ENCODE measurements at regions not wholly inside any gene's neighbourhood (a gene's known extent, or its start where the extent isn't known, plus 50 kb on each side); places are given as distances from the start of the nearest gene placed in this dataset.

DNA sequence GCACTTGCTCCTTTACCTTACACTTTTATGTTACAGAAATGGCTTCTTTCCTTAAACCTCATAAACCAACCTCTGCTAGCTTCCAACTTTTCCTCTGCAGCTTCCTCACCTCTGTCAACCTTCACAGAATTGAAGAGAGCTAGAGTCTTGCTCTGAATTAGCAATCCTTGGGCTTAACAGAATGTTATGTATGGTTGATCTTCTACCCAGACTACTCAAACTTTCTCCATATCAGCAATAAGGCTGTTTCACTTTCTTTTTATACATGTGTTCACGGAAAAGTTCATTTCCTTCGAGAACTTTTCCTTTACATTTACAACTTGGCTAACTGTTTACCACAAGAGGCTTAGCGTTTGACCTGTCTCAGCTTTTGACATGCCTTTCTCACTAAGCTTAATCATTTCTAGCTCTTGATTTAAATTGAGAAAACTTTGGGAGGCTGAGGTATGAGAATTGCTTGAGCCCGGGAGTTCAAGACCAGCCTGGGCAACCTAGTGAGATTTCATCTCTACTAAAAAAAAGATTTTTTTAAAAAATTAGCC, 207.3 kb downstream of the BMP7 start:
- RAD21 ChIA-PET (ENCODE audit: unreplicated experiment): no interaction called here
- H3K4me2 ChIP-seq (ENCODE audit: control insufficient read depth, insufficient read depth): no peak overlapping the region
- H3K9ac ChIP-seq (ENCODE audit: control insufficient read depth, insufficient read depth, low read length): no peak overlapping the region
- SMC1A ChIA-PET (ENCODE audit: uncharacterized antibody, unreplicated experiment): interaction anchor here (0.7 kb wide), 1 partner anchor 18 kb away, joined by 3 read pairs; no protein-coding TSS in a partner anchor
- FAIRE-seq (no peak), ATAC-seq (no peak), DNase-seq (ENCODE audit: low read depth, low spot score) (no peak)
- in situ Hi-C loops (cut with MboI): no loop called here
- CTCF ChIA-PET: interaction anchor here (1.1 kb wide), 1 partner anchor 10 kb away, joined by 4 read pairs; no protein-coding TSS in a partner anchor
- no peaks in the 10 kb centered on the region for H3K36me3 ChIP-seq (ENCODE audit: control insufficient read depth in 2 of 2, insufficient read depth in 2 of 2, low read length in 1 of 2)
- no peaks in the 10 kb centered on the region for H3K9me3 ChIP-seq (replicated peaks; ENCODE audit: control insufficient read depth, insufficient read depth, low read length)
- no peak overlapping the region for H3K4me3 ChIP-seq
- H3K79me2 ChIP-seq (ENCODE audit: control insufficient read depth, insufficient read depth, low read length): no peaks in the 10 kb centered on the region
- POLR2A ChIA-PET: no interaction called here
- no peaks in the 10 kb centered on the region for H4K20me1 ChIP-seq (ENCODE audit: control insufficient read depth, insufficient read depth)
- H3K27me3 ChIP-seq (replicated peaks in 1 of 2; ENCODE audit: control insufficient read depth in 2 of 2, insufficient read depth in 2 of 2, low read length in 1 of 2): peaks cover 0 to 3% of the 10 kb centered on the region in 2 experiments; a peak in 2 of 4 replicates
- no peak overlapping the region; the same call in 1 of the 2 replicates for H2AFZ ChIP-seq (ENCODE audit: control insufficient read depth, low read depth, low read length)
- intact Hi-C loops (cut with micrococcal nuclease; ENCODE audit: unreplicated experiment): no loop called here
- WGBS (ENCODE audit: insufficient coverage, insufficient replicate concordance, low lambda C conversion rate, missing lambda C conversion rate): 0% methylated on average over 4 of the region's 4 CpGs
- no TSS peak for BruUV-seq (replicated peaks)
- H3K4me1 ChIP-seq (ENCODE audit: control insufficient read depth, insufficient read depth, low read length): no peaks in the 10 kb centered on the region
- no peak overlapping the region for H3K27ac ChIP-seq (ENCODE audit: control insufficient read depth, insufficient read depth)
- TF ChIP-seq, protein P1, sequence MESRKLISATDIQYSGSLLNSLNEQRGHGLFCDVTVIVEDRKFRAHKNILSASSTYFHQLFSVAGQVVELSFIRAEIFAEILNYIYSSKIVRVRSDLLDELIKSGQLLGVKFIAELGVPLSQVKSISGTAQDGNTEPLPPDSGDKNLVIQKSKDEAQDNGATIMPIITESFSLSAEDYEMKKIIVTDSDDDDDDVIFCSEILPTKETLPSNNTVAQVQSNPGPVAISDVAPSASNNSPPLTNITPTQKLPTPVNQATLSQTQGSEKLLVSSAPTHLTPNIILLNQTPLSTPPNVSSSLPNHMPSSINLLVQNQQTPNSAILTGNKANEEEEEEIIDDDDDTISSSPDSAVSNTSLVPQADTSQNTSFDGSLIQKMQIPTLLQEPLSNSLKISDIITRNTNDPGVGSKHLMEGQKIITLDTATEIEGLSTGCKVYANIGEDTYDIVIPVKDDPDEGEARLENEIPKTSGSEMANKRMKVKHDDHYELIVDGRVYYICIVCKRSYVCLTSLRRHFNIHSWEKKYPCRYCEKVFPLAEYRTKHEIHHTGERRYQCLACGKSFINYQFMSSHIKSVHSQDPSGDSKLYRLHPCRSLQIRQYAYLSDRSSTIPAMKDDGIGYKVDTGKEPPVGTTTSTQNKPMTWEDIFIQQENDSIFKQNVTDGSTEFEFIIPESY (IDR thresholded peaks at IDR 0.05): no peak
- TF ChIP-seq ETV6 (conservative IDR thresholded peaks at IDR 0.05 in 1 of 2, IDR thresholded peaks at IDR 0.05 in 1 of 2; ENCODE audit: borderline replicate concordance in 1 of 2, low read depth in 1 of 2) (no peak), PAX8 (IDR thresholded peaks at IDR 0.05) (no peak), SP1 (IDR thresholded peaks at IDR 0.05; ENCODE audit: low read depth, low read length) (no peak), KAT2A (conservative IDR thresholded peaks at IDR 0.05; ENCODE audit: control insufficient read depth, low read depth, low read length) (no peak), TBL1XR1 (IDR thresholded peaks at IDR 0.05; ENCODE audit: low read depth, low read length) (no peak), ZZZ3 (IDR thresholded peaks at IDR 0.05; ENCODE audit: control insufficient read depth, insufficient read length, low read depth) (no peak), HDAC6 (IDR thresholded peaks at IDR 0.05; ENCODE audit: unreplicated experiment) (no peak), NFXL1 (IDR thresholded peaks at IDR 0.05; ENCODE audit: borderline replicate concordance) (no peak), PML (IDR thresholded peaks at IDR 0.05; ENCODE audit: low read length) (no peak), EED (IDR thresholded peaks at IDR 0.05; ENCODE audit: low read depth) (no peak), IRF4 (IDR thresholded peaks at IDR 0.05; ENCODE audit: low read depth, low read length) (no peak)
- TF ChIP-seq, protein P2, sequence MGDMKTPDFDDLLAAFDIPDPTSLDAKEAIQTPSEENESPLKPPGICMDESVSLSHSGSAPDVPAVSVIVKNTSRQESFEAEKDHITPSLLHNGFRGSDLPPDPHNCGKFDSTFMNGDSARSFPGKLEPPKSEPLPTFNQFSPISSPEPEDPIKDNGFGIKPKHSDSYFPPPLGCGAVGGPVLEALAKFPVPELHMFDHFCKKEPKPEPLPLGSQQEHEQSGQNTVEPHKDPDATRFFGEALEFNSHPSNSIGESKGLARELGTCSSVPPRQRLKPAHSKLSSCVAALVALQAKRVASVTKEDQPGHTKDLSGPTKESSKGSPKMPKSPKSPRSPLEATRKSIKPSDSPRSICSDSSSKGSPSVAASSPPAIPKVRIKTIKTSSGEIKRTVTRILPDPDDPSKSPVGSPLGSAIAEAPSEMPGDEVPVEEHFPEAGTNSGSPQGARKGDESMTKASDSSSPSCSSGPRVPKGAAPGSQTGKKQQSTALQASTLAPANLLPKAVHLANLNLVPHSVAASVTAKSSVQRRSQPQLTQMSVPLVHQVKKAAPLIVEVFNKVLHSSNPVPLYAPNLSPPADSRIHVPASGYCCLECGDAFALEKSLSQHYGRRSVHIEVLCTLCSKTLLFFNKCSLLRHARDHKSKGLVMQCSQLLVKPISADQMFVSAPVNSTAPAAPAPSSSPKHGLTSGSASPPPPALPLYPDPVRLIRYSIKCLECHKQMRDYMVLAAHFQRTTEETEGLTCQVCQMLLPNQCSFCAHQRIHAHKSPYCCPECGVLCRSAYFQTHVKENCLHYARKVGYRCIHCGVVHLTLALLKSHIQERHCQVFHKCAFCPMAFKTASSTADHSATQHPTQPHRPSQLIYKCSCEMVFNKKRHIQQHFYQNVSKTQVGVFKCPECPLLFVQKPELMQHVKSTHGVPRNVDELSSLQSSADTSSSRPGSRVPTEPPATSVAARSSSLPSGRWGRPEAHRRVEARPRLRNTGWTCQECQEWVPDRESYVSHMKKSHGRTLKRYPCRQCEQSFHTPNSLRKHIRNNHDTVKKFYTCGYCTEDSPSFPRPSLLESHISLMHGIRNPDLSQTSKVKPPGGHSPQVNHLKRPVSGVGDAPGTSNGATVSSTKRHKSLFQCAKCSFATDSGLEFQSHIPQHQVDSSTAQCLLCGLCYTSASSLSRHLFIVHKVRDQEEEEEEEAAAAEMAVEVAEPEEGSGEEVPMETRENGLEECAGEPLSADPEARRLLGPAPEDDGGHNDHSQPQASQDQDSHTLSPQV (IDR thresholded peaks at IDR 0.05): no peak
- TF ChIP-seq, protein P3, sequence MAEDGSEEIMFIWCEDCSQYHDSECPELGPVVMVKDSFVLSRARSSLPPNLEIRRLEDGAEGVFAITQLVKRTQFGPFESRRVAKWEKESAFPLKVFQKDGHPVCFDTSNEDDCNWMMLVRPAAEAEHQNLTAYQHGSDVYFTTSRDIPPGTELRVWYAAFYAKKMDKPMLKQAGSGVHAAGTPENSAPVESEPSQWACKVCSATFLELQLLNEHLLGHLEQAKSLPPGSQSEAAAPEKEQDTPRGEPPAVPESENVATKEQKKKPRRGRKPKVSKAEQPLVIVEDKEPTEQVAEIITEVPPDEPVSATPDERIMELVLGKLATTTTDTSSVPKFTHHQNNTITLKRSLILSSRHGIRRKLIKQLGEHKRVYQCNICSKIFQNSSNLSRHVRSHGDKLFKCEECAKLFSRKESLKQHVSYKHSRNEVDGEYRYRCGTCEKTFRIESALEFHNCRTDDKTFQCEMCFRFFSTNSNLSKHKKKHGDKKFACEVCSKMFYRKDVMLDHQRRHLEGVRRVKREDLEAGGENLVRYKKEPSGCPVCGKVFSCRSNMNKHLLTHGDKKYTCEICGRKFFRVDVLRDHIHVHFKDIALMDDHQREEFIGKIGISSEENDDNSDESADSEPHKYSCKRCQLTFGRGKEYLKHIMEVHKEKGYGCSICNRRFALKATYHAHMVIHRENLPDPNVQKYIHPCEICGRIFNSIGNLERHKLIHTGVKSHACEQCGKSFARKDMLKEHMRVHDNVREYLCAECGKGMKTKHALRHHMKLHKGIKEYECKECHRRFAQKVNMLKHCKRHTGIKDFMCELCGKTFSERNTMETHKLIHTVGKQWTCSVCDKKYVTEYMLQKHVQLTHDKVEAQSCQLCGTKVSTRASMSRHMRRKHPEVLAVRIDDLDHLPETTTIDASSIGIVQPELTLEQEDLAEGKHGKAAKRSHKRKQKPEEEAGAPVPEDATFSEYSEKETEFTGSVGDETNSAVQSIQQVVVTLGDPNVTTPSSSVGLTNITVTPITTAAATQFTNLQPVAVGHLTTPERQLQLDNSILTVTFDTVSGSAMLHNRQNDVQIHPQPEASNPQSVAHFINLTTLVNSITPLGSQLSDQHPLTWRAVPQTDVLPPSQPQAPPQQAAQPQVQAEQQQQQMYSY (CRISPR knock-in tag; IDR thresholded peaks at IDR 0.05): no peak
